WI38 (cell line): ENCODE measurements at regions not wholly inside any gene's neighbourhood (a gene's known extent, or its start where the extent isn't known, plus 50 kb on each side); places are given as distances from the start of the nearest gene placed in this dataset.

ENCODE experiments used
- H3K4me3 ChIP-seq: 2 replicates; pipeline ENCODE4 v1.5.1; 2011; ENCODE audit warnings: low read depth, mild to moderate bottlenecking, control low read depth, low read length
- CTCF ChIP-seq: IDR thresholded peaks from 2 replicates; pipeline ENCODE4 v1.5.1; 2012; ENCODE audit warnings: low read depth, mild to moderate bottlenecking, control low read depth, low read length

- no peak for TF ChIP-seq CTCF
- H3K4me3 ChIP-seq: no peak overlapping the region
Observed at GRCh38 chr4:60544981-60545380, 655.1 kb upstream of the ADGRL3 start.

- no peak overlapping the region for H3K4me3 ChIP-seq
- no peak for TF ChIP-seq CTCF
Observed at GRCh38 chr4:60562334-60562733, 637.8 kb upstream of the ADGRL3 start.

- no peak for TF ChIP-seq CTCF
- H3K4me3 ChIP-seq: no peak overlapping the region
Observed at GRCh38 chr4:60565558-60565957, 634.6 kb upstream of the ADGRL3 start.

- TF ChIP-seq CTCF: no peak
Observed at GRCh38 chr4:60575336-60575735, 624.8 kb upstream of the ADGRL3 start.

GRCh38 chr4:60579335-60579734 is 620.8 kb upstream of the ADGRL3 start:
- no peak for TF ChIP-seq CTCF

More at GRCh38 chr4:60575336-60575735, 624.8 kb upstream of the ADGRL3 start:
- no peak overlapping the region for H3K4me3 ChIP-seq

GRCh38 chr4:60581919-60582536 is 618.1 kb upstream of the ADGRL3 start:
- H3K4me3 ChIP-seq: no peak overlapping the region
- TF ChIP-seq CTCF: no peak

More at GRCh38 chr4:60579335-60579734, 620.8 kb upstream of the ADGRL3 start:
- no peak overlapping the region for H3K4me3 ChIP-seq

- no peak for TF ChIP-seq CTCF
- H3K4me3 ChIP-seq: no peak overlapping the region
Observed at GRCh38 chr4:60588556-60588955, 611.6 kb upstream of the ADGRL3 start.
